MCF 10A (cell line): ENCODE measurements at regions not wholly inside any gene's neighbourhood (a gene's known extent, or its start where the extent isn't known, plus 50 kb on each side); places are given as distances from the start of the nearest gene placed in this dataset.

ENCODE experiments used
- BruUV-seq: library from RNA; stranded (reverse); fragments of 400-500 nt; replicated peaks from 2 replicates; lab custom pipeline; 2021; lab: Mats Ljungman, UMichigan
- CTCF ChIA-PET: fragments of 300-600 bp; sonication (Branson Sonifier 250); formaldehyde crosslinking; extraction: SDS; loops from one replicate; lab custom pipeline; 2021; ENCODE audit warnings: antibody characterized with exemption, inconsistent platforms; lab: Yijun Ruan, JAX
- POLR2A ChIA-PET: fragments of 300-600, 350-650 bp; sonication (Branson Sonifier 250); formaldehyde crosslinking; extraction: SDS; loops from one replicate; lab custom pipeline; 2020; ENCODE audit warnings: antibody characterized with exemption, inconsistent platforms; lab: Yijun Ruan, JAX
- DNase-seq: peaks from one replicate; pipeline ENCODE4 v3.0.0-alpha.2; 2018; ENCODE audit not compliant: unreplicated experiment
- H3K27ac Mint-ChIP-seq: one replicate; pipeline ENCODE4 v1.8.0; 2022; ENCODE audit warnings: mild to moderate bottlenecking, low read depth, mixed read lengths; ENCODE audit not compliant: unreplicated experiment
- H3K27me3 Mint-ChIP-seq: one replicate; pipeline ENCODE4 v1.8.0; 2022; ENCODE audit warnings: mixed read lengths; ENCODE audit not compliant: insufficient read depth, unreplicated experiment
- H3K36me3 Mint-ChIP-seq: one replicate; pipeline ENCODE4 v1.8.0; 2022; ENCODE audit warnings: mild to moderate bottlenecking, moderate library complexity, mixed read lengths; ENCODE audit not compliant: insufficient read depth, unreplicated experiment
- H3K4me1 Mint-ChIP-seq: one replicate; pipeline ENCODE4 v1.8.0; 2022; ENCODE audit warnings: mixed read lengths; ENCODE audit not compliant: insufficient read depth, unreplicated experiment
- H3K4me3 Mint-ChIP-seq: one replicate; pipeline ENCODE4 v1.8.0; 2022; ENCODE audit warnings: mild to moderate bottlenecking, moderate library complexity, mixed read lengths; ENCODE audit not compliant: unreplicated experiment
- H3K9me3 Mint-ChIP-seq: one replicate; pipeline ENCODE4 v1.8.0; 2022; ENCODE audit warnings: mixed read lengths; ENCODE audit not compliant: unreplicated experiment
- intact Hi-C: fragments of 100-400 bp; cut with micrococcal nuclease; formaldehyde crosslinking; loops from 2 replicates; pipeline ENCODE4 v1.14.1; 2022
- TF ChIP-seq, protein P1 (sequence below): fragments of 200-600 bp; IDR thresholded peaks from one replicate; pipeline ENCODE4 v1.8.0; 2022; ENCODE audit warnings: antibody characterized with exemption, mild to moderate bottlenecking; ENCODE audit not compliant: unreplicated experiment

DNA sequence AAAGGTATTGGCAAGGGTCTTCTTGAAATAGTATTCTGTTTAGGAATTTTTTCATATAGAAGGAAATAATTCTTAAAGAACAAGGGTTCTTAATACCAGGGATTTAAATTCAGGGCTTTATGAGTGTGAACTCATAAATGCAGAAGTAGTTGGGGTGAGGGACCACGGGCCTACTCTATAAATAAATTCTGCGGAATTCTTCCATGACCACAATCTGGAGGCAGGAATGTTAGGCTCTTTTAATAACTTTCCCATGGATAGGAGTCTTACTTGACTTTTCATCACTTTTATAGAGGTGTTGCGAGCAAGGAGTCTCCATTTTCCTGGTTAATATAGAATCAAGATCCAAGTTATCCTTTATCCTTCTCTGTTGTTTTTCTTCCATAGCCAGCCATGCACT is 76.7 kb upstream of the SLC4A4 start:
- no peaks in the 10 kb centered on the region for H3K9me3 Mint-ChIP-seq
- ChIA-PET POLR2A (no interaction called here), CTCF (interaction anchor here (1.0 kb wide), 1 partner anchor 131 kb away, joined by 3 read pairs; no protein-coding TSS in a partner anchor)
- intact Hi-C loops: no loop called here
- H3K4me1 Mint-ChIP-seq: peaks cover 17% of the 10 kb centered on the region
- BruUV-seq: no TSS peak
- TF ChIP-seq, protein P1, sequence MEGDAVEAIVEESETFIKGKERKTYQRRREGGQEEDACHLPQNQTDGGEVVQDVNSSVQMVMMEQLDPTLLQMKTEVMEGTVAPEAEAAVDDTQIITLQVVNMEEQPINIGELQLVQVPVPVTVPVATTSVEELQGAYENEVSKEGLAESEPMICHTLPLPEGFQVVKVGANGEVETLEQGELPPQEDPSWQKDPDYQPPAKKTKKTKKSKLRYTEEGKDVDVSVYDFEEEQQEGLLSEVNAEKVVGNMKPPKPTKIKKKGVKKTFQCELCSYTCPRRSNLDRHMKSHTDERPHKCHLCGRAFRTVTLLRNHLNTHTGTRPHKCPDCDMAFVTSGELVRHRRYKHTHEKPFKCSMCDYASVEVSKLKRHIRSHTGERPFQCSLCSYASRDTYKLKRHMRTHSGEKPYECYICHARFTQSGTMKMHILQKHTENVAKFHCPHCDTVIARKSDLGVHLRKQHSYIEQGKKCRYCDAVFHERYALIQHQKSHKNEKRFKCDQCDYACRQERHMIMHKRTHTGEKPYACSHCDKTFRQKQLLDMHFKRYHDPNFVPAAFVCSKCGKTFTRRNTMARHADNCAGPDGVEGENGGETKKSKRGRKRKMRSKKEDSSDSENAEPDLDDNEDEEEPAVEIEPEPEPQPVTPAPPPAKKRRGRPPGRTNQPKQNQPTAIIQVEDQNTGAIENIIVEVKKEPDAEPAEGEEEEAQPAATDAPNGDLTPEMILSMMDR: no peak
- H3K27ac Mint-ChIP-seq: no peak overlapping the region
- no peak for DNase-seq
- no peaks in the 10 kb centered on the region for H3K36me3 Mint-ChIP-seq
- no peaks in the 10 kb centered on the region for H3K27me3 Mint-ChIP-seq
- H3K4me3 Mint-ChIP-seq: no peak overlapping the region

GRCh38 chr4:71266090-71266794 is 72.6 kb upstream of the SLC4A4 start:
- Mint-ChIP-seq H3K4me3 (no peak overlapping the region), H3K36me3 (no peaks in the 10 kb centered on the region), H3K9me3 (no peaks in the 10 kb centered on the region), H3K27me3 (no peaks in the 10 kb centered on the region), H3K4me1 (no peaks in the 10 kb centered on the region), H3K27ac (no peak overlapping the region)
- ChIA-PET POLR2A (interaction anchor here (0.6 kb wide), 1 partner anchor 10 kb away, joined by 3 read pairs; no protein-coding TSS in a partner anchor), CTCF (interaction anchor here (0.6 to 1.2 kb wide), 6 partner anchors 17 to 449 kb away, joined by 3 to 5 read pairs (median 3); no protein-coding TSS in a partner anchor)
- BruUV-seq: no TSS peak
- no peak for DNase-seq
- intact Hi-C loops: no loop called here
- TF ChIP-seq, protein P1: no peak

GRCh38 chr4:71267244-71267643 is 71.6 kb upstream of the SLC4A4 start:
- intact Hi-C loops: no loop called here
- Mint-ChIP-seq H3K27ac (no peak overlapping the region), H3K36me3 (no peaks in the 10 kb centered on the region), H3K9me3 (no peaks in the 10 kb centered on the region), H3K27me3 (no peaks in the 10 kb centered on the region), H3K4me3 (no peak overlapping the region), H3K4me1 (no peaks in the 10 kb centered on the region)
- DNase-seq: no peak
- no TSS peak for BruUV-seq
- ChIA-PET POLR2A (no interaction called here), CTCF (interaction anchor here (1.0 to 1.2 kb wide), 2 partner anchors 83 to 448 kb away, joined by 3 read pairs; no protein-coding TSS in a partner anchor)
- TF ChIP-seq, protein P1: no peak

GRCh38 chr4:71268166-71268565 is 70.7 kb upstream of the SLC4A4 start:
- Mint-ChIP-seq H3K27me3 (no peaks in the 10 kb centered on the region), H3K4me3 (no peak overlapping the region), H3K36me3 (no peaks in the 10 kb centered on the region), H3K27ac (no peak overlapping the region), H3K4me1 (no peaks in the 10 kb centered on the region), H3K9me3 (no peaks in the 10 kb centered on the region)
- CTCF ChIA-PET: interaction anchor here (0.6 kb wide), 1 partner anchor 76 kb away, joined by 3 read pairs; no protein-coding TSS in a partner anchor
- TF ChIP-seq, protein P1: no peak
- no TSS peak for BruUV-seq
- POLR2A ChIA-PET: no interaction called here
- no peak for DNase-seq
- intact Hi-C loops: no loop called here
